HepG2 (cell line): ENCODE measurements at regions not wholly inside any gene's neighbourhood (a gene's known extent, or its start where the extent isn't known, plus 50 kb on each side); places are given as distances from the start of the nearest gene placed in this dataset.
A peak's percentile ranks its signal among the peaks of the same experiment; 100 is the strongest.

Source experiments
- ESRRA ChIP-seq: sonication (generic); formaldehyde crosslinking; IDR thresholded peaks from 2 replicates; pipeline ENCODE4 v1.5.1; 2020; ENCODE audit warnings: mild to moderate bottlenecking, low read depth, missing genetic modification reagents
- FIP1L1 ChIP-seq: fragments of 200-400 bp; formaldehyde crosslinking; IDR thresholded peaks from 2 replicates; pipeline ENCODE4 v1.6.1; 2018; ENCODE audit warnings: low read depth, mild to moderate bottlenecking, low read length, moderate library complexity, borderline replicate concordance; ENCODE audit not compliant: insufficient read depth
- FOXP1 ChIP-seq, 2 experiments: fragments of 450-650 bp in 1 of 2; IDR thresholded peaks; 2 replicates each; pipeline ENCODE4 v1.6.1; 2017 to 2018; ENCODE audit warnings: antibody characterized with exemption in 1 of 2
- GRHL1 ChIP-seq: sonication (generic); formaldehyde crosslinking; conservative IDR thresholded peaks from 2 replicates; pipeline ENCODE4 v1.8.0; 2022; ENCODE audit warnings: missing genetic modification reagents
- KLF15 ChIP-seq: sonication (generic); formaldehyde crosslinking; IDR thresholded peaks from 2 replicates; pipeline ENCODE4 v1.8.1; 2023; ENCODE audit warnings: borderline replicate concordance, mild to moderate bottlenecking, inconsistent platforms, missing genetic modification reagents, mixed read lengths
- MAFF ChIP-seq: IDR thresholded peaks from 2 replicates; pipeline ENCODE4 v1.6.1; 2011; ENCODE audit warnings: low read depth, low read length, improper control_type of control experiment
- NRL ChIP-seq: sonication (generic); formaldehyde crosslinking; IDR thresholded peaks from 2 replicates; pipeline ENCODE4 v1.5.0; 2020; ENCODE audit warnings: missing genetic modification reagents, mild to moderate bottlenecking, moderate library complexity, borderline replicate concordance
- PHF20 ChIP-seq: sonication (generic); formaldehyde crosslinking; IDR thresholded peaks from 2 replicates; pipeline ENCODE4 v1.5.0; 2020; ENCODE audit warnings: mild to moderate bottlenecking, missing genetic modification reagents
- SMAD9 ChIP-seq: sonication (generic); formaldehyde crosslinking; IDR thresholded peaks from 2 replicates; pipeline ENCODE4 v1.5.1; 2020; ENCODE audit warnings: mild to moderate bottlenecking, missing genetic modification reagents
- TGIF2 ChIP-seq: IDR thresholded peaks from 2 replicates; pipeline ENCODE4 v1.6.1; 2016; ENCODE audit warnings: control low read depth, missing compliant biosample characterization
- ZNF496 ChIP-seq: sonication (generic); formaldehyde crosslinking; IDR thresholded peaks from 2 replicates; pipeline ENCODE4 v1.8.1; 2023; ENCODE audit warnings: mild to moderate bottlenecking, moderate library complexity, missing genetic modification reagents; ENCODE audit not compliant: insufficient replicate concordance
- ZNF510 ChIP-seq: sonication (generic); formaldehyde crosslinking; IDR thresholded peaks from 2 replicates; pipeline ENCODE4 v1.4.0; 2020; ENCODE audit warnings: low read depth, mild to moderate bottlenecking, missing genetic modification reagents
- ZNF549 ChIP-seq: sonication (generic); formaldehyde crosslinking; IDR thresholded peaks from 2 replicates; pipeline ENCODE4 v1.5.0; 2020; ENCODE audit warnings: missing genetic modification reagents
- ZNF607 ChIP-seq: sonication (generic); formaldehyde crosslinking; IDR thresholded peaks from 2 replicates; pipeline ENCODE4 v1.5.1; 2020; ENCODE audit warnings: missing genetic modification reagents, mild to moderate bottlenecking, borderline replicate concordance
- ZNF646 ChIP-seq: sonication (generic); formaldehyde crosslinking; IDR thresholded peaks from 2 replicates; pipeline ENCODE4 v1.9.0; 2021; ENCODE audit warnings: mild to moderate bottlenecking, missing genetic modification reagents
- ZNF816 ChIP-seq: sonication (generic); formaldehyde crosslinking; IDR thresholded peaks from 2 replicates; pipeline ENCODE4 v1.8.0; 2022; ENCODE audit warnings: missing genetic modification reagents, mild to moderate bottlenecking, borderline replicate concordance
- ZNF879 ChIP-seq: sonication (generic); formaldehyde crosslinking; IDR thresholded peaks from 2 replicates; pipeline ENCODE4 v1.8.1; 2023; ENCODE audit warnings: missing genetic modification reagents
- ZSCAN20 ChIP-seq: sonication (generic); formaldehyde crosslinking; IDR thresholded peaks from 2 replicates; pipeline ENCODE4 v1.4.0; 2020; ENCODE audit warnings: missing genetic modification reagents, mild to moderate bottlenecking, borderline replicate concordance

DNA sequence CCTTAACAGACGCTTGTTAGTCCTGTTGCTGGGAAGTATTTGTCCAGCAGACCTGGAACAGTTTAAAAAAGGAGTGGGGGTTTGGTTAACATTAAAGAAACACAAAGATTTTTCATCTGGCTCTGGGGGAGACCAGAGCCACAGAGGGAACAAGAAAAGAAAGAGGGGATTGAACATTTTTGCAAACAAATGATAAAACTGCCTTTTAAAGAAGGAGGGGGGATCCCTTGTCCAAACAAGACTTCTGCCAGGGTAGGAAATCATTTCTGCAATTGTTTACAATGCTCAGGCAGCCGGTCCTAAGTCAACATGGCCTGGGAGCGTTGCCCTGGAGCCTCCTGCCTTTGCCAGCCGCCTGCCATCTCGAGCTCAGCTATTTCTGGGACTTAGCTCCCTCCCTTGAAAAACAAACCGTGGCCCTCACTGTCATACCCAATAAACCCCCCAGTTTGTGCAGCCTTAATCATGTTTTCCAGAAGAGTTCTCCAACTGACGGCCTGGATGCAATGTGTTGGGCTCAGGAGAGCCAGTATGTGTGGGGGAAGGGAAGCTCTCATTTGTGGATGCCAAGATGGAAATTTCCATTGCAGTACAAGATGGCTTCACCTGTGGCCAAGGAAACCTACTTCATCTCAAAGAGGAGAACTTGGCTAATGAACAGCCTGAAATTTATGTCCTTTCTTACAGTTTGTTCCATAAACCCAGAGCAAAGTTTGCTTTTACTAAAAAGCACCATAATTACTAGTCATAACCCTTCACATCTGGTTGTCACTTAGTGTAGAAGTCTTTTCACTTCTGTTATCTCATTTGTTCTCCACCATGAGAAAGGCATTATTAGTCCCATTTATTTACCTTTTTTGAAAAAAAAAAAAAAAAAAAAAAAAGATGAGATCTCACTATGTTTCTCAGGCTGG, 75.9 kb upstream of the RNU6-1 start (continued):
- TF ChIP-seq KLF15 (CRISPR knock-in tag) (no peak), FIP1L1 (no peak), SMAD9 (CRISPR knock-in tag) (no peak), FOXP1 (IDR thresholded peaks at IDR 0.05) (peak; percentile 77), FOXP1 (CRISPR knock-in tag; IDR thresholded peaks at IDR 0.05) (peak; percentile 93), TGIF2 (CRISPR knock-in tag) (peak; percentile 64; the same call in 1 of the 2 replicates), ZNF510 (CRISPR knock-in tag) (no peak), NRL (CRISPR knock-in tag) (no peak), MAFF (0 out of 2 replicates have a peak, but pooled peaks have one; percentile 17), ZNF549 (CRISPR knock-in tag) (no peak), ESRRA (CRISPR knock-in tag) (no peak; the same call in 1 of the 2 replicates), ZSCAN20 (no peak), PHF20 (CRISPR knock-in tag) (0 out of 2 replicates have a peak, but pooled peaks have one; percentile 26), ZNF496 (CRISPR knock-in tag) (no peak), ZNF607 (no peak), ZNF646 (CRISPR knock-in tag) (no peak), ZNF816 (CRISPR knock-in tag) (no peak), ZNF879 (CRISPR knock-in tag) (peak; percentile 56; the same call in 1 of the 2 replicates), GRHL1 (CRISPR knock-in tag) (no peak)
